Bronchial epithelial cell (primary cell): ENCODE measurements at regions not wholly inside any gene's neighbourhood (a gene's known extent, or its start where the extent isn't known, plus 50 kb on each side); places are given as distances from the start of the nearest gene placed in this dataset.
A peak's percentile ranks its signal among the peaks of the same experiment; 100 is the strongest.

ENCODE experiments used
- DNase-seq: peaks from one replicate; pipeline ENCODE4 v3.0.0-alpha.2; 2010; ENCODE audit warnings: low read depth
- FAIRE-seq: peaks from 2 replicates; lab custom pipeline; 2011; peaks lifted over from hg19 to GRCh38; lab: Jason Lieb, UNC
- H3K27me3 ChIP-seq: 2 replicates; pipeline ENCODE4 v1.5.1; 2011; ENCODE audit warnings: low read length; ENCODE audit not compliant: control insufficient read depth, insufficient read depth
- H3K36me3 ChIP-seq: 2 replicates; pipeline ENCODE4 v1.5.1; 2011; ENCODE audit warnings: low read length; ENCODE audit not compliant: control insufficient read depth, insufficient read depth
- H3K4me3 ChIP-seq: 2 replicates; pipeline ENCODE4 v1.5.1; 2011; ENCODE audit warnings: mild to moderate bottlenecking, low read depth, low read length, control low read depth
- CTCF ChIP-seq: IDR thresholded peaks from 2 replicates; pipeline ENCODE4 v1.5.1; 2011; ENCODE audit warnings: mild to moderate bottlenecking, moderate library complexity, low read length, control low read depth, inconsistent platforms; ENCODE audit not compliant: insufficient read depth, severe bottlenecking

DNA sequence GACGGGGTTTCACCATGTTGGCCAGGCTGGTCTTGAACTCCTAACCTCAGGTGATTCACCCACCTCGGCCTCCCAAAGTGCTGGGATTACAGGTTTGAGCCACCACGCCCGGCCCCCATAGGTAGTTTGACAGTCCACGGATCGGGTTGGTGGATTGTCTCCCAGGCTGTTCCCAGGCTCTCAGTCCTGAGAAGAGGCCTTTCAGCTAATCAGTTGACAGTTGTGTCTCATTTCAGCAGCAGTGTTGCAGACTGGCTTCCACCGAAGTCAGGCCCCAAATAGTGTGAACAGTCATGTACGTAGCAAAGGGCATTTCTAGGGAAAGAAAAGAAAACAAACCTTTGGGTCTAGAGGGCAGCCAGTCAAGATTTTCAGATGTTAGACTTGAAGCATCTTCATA is 102.4 kb upstream of the TLR3 start:
- no peak for TF ChIP-seq CTCF
- Histone ChIP-seq H3K36me3 (no peaks in the 10 kb centered on the region), H3K4me3 (no peak overlapping the region), H3K27me3 (no peaks in the 10 kb centered on the region)
- no peak for DNase-seq
- FAIRE-seq = no peak

DNA sequence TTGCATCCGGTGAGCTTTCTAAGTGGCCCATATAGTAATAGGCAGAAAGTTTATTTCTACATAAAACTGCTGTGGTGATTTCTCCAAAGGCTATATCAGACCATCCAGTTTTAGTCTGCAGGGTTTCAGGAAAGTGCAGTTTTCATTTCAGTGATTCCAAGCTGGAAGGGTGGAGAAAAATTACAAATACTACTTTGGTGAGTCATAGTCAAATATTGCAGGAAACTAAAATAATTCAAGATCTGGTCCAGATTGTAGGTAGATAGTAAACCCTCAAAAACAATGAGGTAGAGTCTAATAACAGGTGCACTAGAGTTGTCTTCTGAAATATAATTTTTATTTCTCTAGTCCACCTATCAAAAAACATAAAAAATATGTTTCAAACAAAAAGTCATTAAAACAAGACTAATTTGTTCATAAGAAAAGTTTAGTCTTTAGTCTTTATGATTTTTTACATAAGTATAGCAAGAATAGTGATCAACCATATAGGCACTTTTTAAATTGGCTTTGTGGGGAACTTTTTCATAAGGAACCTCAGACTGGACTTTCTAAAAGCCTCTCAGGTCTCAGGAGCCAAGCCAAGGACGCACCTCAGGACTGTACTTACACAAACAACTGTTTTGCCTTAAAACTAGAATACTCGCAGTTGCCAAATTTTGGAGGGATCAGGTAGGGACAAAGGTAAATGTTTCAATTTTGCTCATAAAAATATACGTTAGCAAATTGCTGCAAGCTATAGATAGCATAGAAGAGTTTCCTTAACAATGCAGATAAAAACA is 101.8 kb upstream of the TLR3 start:
- Histone ChIP-seq H3K4me3 (no peak overlapping the region), H3K27me3 (no peaks in the 10 kb centered on the region), H3K36me3 (no peaks in the 10 kb centered on the region)
- no peak for FAIRE-seq
- peak; percentile 11 for DNase-seq
- no peak for TF ChIP-seq CTCF

DNA sequence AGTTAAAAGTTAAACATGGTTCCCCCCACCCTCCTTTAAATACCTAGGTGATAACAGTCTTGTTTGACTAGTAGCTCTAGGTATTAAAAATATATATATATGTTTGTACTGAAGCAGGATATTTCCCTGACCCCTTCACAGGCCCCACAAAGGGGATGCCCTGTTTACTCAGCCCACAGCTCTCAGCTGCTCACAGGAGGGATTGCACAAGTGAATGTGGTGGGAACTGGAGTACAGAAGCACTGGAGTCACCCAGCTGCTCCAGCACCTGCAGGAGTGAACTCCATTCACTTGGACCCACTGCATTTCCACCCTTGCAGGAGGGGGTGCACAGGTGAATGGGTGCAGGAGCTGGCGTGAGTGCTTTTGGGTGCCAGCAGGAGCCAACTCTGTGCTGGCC is 99.3 kb upstream of the TLR3 start:
- Histone ChIP-seq H3K27me3 (no peaks in the 10 kb centered on the region), H3K4me3 (no peak overlapping the region), H3K36me3 (no peaks in the 10 kb centered on the region)
- TF ChIP-seq CTCF = no peak
- no peak for FAIRE-seq
- no peak for DNase-seq

DNA sequence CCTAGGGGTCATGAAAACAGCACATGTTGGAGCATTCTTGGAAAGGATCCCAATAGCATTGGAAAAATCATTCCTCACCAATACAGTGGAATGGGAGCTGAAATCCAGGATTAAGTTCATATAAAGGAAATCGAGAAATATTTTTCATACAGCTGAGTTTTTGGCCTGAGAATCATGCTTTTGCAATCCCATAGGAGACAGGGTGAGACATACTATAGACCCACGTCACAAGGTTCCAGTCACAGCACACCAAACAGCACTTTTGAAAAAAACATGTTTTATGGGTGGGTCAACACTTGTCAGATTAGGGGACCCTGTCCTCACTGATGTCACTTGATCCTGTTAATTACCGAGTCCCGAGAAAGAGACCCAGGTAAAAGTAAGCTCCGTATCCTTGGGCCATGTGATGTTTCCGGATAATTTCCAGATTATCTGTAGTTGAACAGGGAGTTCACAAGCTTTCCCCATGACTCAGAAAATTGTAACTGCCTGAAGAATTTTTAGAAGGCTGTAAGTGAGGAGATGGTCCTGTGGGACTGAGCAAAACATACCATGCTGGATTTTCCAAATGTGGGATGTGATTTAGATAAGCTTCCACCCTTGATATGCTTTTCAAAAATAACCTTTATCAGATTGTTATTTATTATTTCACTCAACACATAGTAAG is 80.9 kb upstream of the TLR3 start:
- no peaks in the 10 kb centered on the region for H3K36me3 ChIP-seq
- TF ChIP-seq CTCF = no peak
- H3K4me3 ChIP-seq = no peak overlapping the region
- no peaks in the 10 kb centered on the region for H3K27me3 ChIP-seq
- no peak for FAIRE-seq
- no peak for DNase-seq

DNA sequence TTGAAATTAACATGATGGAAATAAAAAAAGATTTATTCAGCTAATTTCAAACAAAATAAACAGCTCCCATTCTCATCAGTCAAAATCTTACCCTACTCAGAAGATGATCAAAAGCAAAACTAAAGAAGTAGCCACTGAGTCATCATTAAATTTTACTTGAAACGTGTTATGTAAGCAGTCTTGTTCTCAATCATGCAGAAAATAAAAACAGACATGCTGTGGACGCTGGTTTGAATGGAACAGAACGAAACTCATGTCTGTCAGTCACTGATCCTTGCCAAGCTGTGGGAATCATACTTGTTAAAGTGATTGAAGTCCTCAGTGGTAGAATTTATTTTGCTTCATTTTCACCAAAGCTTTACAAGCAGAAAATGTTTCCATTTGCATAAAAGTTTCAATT is 77.2 kb upstream of the TLR3 start:
- TF ChIP-seq CTCF = no peak
- no peaks in the 10 kb centered on the region for H3K36me3 ChIP-seq
- no peak for DNase-seq
- no peaks in the 10 kb centered on the region for H3K27me3 ChIP-seq
- FAIRE-seq = no peak
- no peak overlapping the region for H3K4me3 ChIP-seq
